Posterior vena cava (tissue), 2 donors: ENCODE measurements at regions not wholly inside any gene's neighbourhood (a gene's known extent, or its start where the extent isn't known, plus 50 kb on each side); places are given as distances from the start of the nearest gene placed in this dataset.

Experiments
- DNase-seq: peaks from one replicate; pipeline ENCODE4 v3.0.0-alpha.2; 2020; ENCODE audit warnings: low spot score
- intact Hi-C, 2 donors: fragments of 100-400 bp; cut with DNase I; formaldehyde crosslinking; loops; one replicate each; pipeline versions ENCODE4 v1.14.1 to v1.14.2; 2022 to 2023
- donor health status: DM: yes; HTN: yes; CAD: no.
- donor health status: DM: yes; HTN: yes; CAD: no.

GRCh38 chr5:116652196-116652729 lies 77.6 kb upstream of the SEMA6A start:
- intact Hi-C loops = no loop called here
- no peak for DNase-seq

DNA sequence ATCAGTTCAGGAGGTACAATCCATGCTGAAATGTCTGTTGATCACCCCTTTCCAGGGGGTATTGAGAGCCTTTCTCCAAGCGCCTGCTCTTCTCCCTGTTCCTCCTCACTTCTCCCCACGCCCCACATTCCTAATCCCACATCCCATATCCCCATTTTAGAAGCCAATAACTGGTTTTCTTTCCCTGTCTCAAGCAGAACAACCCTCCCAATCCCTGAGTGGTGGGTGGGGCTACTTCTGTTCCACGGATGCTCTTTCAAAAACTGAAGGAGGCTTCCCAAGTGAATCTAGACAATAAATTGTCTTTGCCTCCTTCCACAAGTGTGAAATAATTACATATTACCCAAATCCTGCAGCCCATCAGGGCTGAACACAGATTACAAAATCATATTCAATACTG lies 77.0 kb upstream of the SEMA6A start:
- intact Hi-C loops = no loop called here
- no peak for DNase-seq

DNA sequence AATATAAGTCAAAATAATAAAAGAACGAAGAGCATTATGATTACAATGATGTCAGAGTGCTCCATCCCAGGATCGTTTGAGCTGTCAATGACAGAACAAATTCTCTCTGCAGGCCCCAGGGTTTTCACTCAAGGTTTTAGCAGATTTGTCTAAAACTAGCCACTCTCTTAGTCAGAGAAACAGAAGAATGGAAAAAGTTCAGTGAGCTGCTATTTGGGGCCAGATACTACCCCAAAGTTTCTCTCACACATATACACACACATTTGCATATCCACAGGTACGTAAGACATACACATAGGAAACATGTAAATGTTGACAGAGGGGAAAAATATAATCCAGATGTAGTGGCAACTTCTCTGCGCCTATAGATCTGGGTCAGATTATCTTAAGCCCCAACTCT lies 76.3 kb upstream of the SEMA6A start:
- intact Hi-C loops = no loop called here
- no peak for DNase-seq

DNA sequence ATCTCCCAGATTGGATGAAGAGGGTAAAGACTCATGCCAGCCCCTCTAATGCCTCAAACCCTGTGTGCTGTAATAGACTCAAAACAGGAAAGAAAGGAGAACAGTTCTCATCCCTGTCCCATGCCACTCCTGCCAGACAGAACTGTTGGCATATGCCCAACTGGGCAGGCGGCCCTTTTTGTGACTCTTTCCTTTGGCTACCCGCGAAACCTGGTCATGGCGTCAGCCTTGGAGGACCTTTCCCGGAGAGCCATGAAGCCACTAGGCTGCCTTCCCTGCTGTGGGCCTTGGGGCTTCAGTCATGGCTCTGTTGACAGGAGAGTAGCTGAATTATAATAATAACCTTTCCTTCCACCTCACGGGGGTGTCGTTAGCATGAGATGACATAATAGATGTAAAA lies 75.9 kb upstream of the SEMA6A start:
- intact Hi-C loops = no loop called here
- peak; percentile 62 for DNase-seq

GRCh38 chr5:116646611-116647289 lies 72.1 kb upstream of the SEMA6A start:
- intact Hi-C loops = no loop called here
- DNase-seq = no peak

- intact Hi-C loops = no loop called here
- no peak for DNase-seq
Observed at GRCh38 chr5:116645627-116646026, 71.0 kb upstream of the SEMA6A start.

- no peak for DNase-seq
- intact Hi-C loops = no loop called here
Observed at GRCh38 chr5:116640236-116640635, 65.6 kb upstream of the SEMA6A start.

- intact Hi-C loops = no loop called here
Observed at GRCh38 chr5:116637149-116637740, 62.6 kb upstream of the SEMA6A start.

GRCh38 chr5:116632890-116633289 lies 58.3 kb upstream of the SEMA6A start:
- no peak for DNase-seq
- intact Hi-C loops = no loop called here

More at GRCh38 chr5:116637149-116637740, 62.6 kb upstream of the SEMA6A start:
- no peak for DNase-seq

DNA sequence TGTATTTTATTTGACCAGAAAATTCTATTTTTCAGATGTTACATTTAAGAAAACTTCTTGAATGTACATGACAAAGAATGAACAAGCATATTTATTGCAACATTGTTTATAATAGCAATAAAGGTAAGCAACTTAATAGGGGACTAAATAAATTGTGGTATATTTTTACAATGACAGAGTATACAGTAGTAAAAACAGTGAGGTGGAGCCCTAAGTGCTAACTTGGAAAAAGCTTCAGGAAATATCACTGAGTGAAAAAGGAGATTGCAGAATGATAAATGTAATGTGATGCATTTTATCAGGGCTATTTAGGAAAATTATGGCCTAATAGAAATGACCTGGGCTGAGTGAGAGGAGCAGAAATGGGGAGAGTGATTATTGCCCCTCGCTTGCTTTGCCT lies 56.5 kb upstream of the SEMA6A start:
- intact Hi-C loops = no loop called here
- DNase-seq = no peak

DNA sequence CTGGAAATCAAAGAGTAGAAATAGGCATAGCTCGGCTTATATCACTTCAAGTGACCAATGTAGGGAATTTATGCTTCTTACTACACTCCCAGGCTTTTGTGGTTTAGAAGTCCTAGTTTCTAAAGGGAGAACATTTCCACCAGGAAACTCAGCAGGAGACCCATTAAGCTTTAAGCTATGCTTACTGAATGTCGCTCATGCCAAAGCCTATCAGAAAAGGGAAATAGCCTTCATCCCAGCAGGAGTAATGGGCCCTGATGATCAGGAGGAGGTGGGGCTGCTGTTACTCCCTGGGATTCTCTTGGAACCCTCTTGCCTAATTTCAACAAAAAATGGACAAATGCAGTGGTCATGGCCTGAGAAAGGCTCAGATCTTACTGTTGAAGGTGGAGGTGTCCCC lies 54.5 kb upstream of the SEMA6A start:
- no peak for DNase-seq
- intact Hi-C loops = no loop called here

DNA sequence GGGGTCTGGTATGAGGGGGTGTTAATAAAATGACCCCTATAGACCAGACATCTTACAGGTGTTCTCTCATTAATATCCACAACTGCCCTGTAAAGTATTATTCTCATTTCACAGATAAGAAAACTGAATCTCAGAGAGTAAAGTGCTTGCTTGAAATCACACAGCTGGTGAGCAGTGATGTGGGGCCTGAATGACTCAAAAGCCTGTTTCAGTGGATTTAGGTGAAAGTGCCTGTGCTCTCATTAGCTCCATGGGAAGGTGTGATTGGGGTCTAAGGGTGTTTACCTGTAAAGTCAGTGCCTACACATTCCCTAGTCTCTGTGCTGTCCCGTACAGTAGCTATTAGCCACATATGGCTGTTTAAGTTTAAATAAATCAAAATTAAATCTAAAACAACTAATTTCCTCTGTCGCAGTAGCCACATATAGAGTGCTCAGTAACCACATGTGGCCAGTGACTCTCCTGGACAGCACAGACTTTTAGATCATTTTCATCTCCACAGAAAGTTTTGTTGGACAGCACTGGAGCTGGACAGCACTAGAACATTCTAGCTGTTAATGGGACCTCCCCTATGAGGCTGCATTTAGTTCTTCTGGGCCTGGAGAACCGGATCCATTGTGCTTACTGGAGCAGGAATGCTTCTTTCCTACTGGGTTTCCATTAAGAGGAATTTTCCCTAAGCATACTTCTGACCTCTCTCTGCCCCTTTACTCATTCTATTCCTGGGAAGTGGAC lies 52.5 kb upstream of the SEMA6A start:
- intact Hi-C loops = no loop called here
- no peak for DNase-seq

DNA sequence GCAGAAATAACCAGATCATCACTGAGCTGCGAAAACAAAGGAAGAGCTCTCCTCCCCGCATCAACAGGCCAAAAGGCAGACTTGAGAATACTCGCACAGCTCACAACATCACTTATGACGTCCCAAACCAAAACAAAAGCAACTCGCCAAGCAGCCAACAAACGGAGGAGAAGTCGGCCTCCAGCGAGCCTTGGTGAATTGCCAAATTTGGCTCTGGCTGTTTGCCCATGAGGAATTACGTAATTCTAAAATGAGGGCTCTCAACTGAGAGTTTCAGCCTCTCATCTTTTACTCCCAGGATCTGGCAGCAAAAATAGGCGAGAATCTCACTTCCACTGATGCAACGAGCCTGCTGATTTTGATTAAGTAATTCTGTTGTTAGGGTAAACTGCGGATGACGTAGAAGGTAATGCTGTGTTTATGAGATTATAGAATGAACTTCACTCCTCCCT lies 51.7 kb upstream of the SEMA6A start:
- DNase-seq = no peak
- intact Hi-C loops = no loop called here
